GM21786 (cell line): ENCODE measurements at regions not wholly inside any gene's neighbourhood (a gene's known extent, or its start where the extent isn't known, plus 50 kb on each side); places are given as distances from the start of the nearest gene placed in this dataset.
"Not testable (repeated sequence)": the region's sequence is repeated elsewhere in the genome, so short reads cannot be mapped to it uniquely, and the experiment has no call there.

ENCODE experiments used
- ATAC-seq: cut with Tn5 transposase; IDR thresholded peaks from one replicate; pipeline ENCODE4 v1.9.1; 2021; ENCODE audit not compliant: unreplicated experiment

GRCh38 chr15:30688684-30689083, 62.8 kb downstream of the ARHGAP11B start:
- ATAC-seq, result not testable (repeated sequence)

DNA sequence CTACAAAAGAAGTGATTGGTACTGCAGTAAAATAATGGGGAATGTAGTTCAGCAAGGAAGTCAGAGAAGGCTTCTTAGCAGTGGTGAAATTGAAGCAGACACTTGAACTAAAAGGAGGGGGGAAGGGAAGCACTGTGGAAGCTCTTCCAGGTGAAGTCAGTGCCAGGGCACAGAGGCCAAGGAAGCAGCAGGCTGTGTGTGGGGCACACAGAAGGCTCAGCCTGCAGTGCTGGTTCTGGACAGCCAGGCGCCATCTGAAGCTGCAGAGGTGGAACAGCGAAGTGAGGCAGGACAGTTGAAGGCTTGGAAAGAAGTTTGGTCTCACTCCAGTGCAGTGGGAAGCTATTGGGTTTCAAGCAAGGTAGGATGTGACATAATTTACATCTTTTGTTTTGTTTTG, 64.2 kb downstream of the ARHGAP11B start:
- not testable (repeated sequence) for ATAC-seq

DNA sequence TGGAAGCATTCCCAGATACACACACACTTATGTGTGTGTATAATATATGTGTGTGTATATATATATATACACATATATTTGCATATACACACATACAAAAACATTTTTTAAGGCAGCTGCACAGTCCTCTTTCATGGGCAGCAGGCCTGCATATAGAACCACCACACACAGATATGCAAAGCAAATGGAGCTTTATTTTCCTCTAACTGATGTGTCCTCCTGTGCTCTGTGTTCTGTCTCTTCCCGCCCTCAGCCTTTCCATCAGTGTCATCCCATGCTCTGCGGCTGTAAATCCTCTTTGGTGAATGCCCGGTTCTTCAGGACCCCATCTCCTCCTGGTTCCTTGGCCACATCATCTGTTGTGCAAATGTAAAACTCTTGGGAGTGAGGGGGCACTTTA, 69.9 kb downstream of the ARHGAP11B start:
- ATAC-seq, result not testable (repeated sequence)

DNA sequence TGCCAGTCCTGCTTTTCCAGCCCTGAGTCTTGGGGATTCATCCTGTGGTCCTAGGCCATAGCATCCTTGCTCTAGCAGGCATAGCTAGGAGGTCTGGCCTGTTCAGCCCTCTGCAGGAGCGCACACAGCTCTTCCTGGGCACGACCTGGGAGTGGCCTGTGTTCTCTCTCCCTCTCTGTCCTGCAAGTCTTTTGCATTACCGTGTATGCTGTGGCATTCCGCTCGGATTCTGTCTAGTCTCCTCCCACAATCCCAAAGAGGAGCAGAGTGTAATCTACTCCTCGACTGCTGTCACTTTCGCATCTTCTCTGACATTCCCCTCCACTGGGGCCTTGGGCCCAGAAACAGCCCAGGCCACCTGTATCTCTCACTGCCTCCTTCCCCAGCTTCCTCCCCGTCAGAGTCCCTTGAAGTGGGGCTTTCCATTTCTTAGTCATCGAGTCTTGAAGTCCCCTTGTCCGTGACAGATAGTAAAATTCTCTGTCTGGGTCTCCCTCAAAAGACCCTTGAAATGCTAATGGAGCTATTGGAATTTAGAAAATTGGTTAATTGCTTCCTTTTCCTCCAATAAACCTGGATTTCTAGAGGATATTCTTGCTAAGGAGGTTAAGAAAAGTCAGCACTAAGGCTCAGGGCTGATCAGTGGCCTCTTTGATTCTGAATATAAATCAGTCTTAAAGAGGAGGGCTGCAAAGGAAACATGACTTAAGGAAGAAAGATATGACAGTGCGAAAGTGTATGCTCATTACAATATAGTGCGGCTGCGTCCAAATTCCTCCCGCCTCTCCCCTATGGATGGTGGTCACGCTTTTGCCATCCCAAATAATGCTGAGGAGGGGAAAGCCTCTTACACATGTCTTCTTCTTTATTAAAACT, 70.7 kb downstream of the ARHGAP11B start:
- peak; percentile 73 for ATAC-seq

- ATAC-seq, result peak; percentile 68
These were observed 71.4 kb downstream of the ARHGAP11B start for GRCh38 chr15:30697315-30697685.

DNA sequence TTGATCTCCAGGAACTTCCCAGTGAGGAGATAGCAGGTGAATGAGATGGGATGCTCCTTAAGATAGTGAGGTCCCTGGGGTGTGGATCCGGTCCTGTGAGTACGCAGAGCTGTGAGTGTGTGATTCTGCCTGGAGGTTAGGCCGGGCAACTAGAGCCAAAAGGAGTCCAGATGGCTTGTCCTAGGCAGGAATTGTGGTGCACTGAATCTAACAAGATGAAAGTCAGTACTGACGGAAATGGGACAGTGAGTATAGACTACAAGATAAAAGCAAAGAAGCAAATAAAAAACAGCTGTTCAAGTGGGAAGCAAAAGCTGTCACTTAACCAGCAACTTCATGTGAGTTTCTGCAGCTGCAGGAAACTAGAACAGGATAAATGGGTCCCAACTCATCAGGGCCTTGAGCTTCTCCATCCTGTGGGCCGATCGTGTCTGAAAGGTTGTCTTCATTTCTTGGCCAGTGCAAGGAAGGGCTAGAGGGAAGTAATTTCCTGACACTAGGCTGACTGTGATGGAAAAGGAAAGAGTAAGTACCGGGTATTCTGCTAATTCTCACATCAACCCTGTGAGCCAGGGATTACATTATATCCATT, 74.2 kb downstream of the ARHGAP11B start:
- ATAC-seq, result not testable (repeated sequence)

GRCh38 chr15:30707976-30708685, 82.2 kb downstream of the ARHGAP11B start:
- not testable (repeated sequence) for ATAC-seq

DNA sequence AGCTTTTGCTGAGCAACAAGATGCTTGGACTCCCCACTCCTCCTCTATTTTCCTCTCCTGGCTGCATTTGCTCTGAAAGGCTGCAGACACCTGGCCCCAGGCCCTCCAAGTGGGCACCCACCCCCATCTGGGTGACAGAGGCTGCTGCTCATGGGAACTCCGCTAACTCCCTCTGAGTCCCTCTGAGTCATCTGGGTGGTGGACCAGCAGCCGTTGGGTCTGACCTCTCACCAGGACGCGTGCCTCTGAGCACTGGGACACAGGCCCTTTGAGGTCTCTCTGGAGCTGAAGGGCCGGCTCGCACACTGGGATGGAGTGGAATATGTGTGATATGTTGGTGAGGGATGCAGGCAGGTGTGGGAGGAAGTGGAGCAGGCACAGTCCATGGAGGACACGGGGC, 82.9 kb downstream of the ARHGAP11B start:
- not testable (repeated sequence) for ATAC-seq

- ATAC-seq, result peak; percentile 61
These were observed 92.2 kb downstream of the ARHGAP11B start for GRCh38 chr15:30718038-30718643.

- ATAC-seq, result not testable (repeated sequence)
These were observed 93.4 kb downstream of the ARHGAP11B start for GRCh38 chr15:30719363-30719762.

- not testable (repeated sequence) for ATAC-seq
These were observed 94.9 kb downstream of the ARHGAP11B start for GRCh38 chr15:30720825-30721224.

- not testable (repeated sequence) for ATAC-seq
These were observed 95.6 kb downstream of the ARHGAP11B start for GRCh38 chr15:30721529-30721928.

GRCh38 chr15:30723540-30724175, 97.7 kb downstream of the ARHGAP11B start:
- ATAC-seq, result not testable (repeated sequence)

GRCh38 chr15:30729880-30730590, 104.1 kb downstream of the ARHGAP11B start:
- not testable (repeated sequence) for ATAC-seq

- not testable (repeated sequence) for ATAC-seq
These were observed 104.7 kb downstream of the ARHGAP11B start for GRCh38 chr15:30730633-30731032.

DNA sequence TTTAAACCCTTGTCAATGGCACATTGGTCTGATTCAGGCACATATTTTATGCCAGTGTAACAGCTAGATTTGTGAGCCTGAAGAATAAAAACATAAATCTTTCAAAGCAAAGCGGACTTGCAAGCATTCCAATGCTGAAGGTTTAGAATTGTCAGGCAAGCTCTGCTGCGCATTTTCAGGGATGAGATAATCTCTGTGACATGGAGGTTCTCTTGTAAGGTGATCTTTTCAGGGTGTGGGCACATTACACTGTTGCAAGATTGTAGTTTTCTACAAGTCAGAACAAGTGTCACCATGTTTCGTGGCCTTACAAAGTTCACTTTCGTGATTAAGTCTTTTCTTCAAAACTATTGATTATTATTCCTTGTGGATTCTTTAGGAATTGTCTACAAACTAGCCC, 106.2 kb downstream of the ARHGAP11B start:
- ATAC-seq, result not testable (repeated sequence)

GRCh38 chr15:30735884-30736564, 110.1 kb downstream of the ARHGAP11B start:
- ATAC-seq, result not testable (repeated sequence)

DNA sequence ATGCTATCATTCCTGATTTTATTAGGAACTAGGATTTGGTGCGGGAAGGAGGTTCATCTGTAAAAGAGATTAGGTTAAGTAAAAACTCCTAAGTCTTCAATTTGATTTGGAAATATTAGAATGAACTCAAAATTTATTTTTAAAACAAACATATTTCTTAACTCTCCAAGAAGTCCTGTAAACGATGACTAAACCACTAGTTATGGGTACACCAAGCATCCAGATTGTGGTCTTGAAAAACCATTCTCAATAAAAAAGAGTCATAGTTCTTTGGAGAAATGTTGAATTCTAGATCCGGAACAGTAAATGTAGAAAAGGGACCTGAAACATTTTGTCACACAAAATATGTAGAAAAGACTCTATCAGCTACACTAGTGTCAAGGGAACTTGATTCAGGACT, 116.9 kb downstream of the ARHGAP11B start:
- not testable (repeated sequence) for ATAC-seq

DNA sequence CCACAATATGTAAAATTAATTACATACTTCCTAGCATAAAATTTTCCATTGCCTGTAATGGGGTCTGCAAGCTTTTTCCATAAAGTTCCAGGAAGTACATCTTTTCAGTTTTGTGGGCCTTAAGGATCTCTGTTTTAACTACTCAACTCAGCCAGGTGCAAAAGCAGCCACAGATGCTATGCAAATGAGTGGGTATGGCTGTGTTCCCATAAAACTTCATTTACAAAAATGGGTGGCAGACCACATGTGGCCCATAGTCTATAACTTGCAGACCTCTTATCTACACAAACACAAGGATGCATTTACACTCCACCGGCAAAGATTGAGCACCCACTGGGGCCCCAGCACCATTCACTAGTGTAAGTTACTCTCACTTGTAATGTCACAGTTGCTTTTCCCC, 123.1 kb downstream of the ARHGAP11B start:
- not testable (repeated sequence) for ATAC-seq
